HEK293 (cell line): ENCODE measurements at regions not wholly inside any gene's neighbourhood (a gene's known extent, or its start where the extent isn't known, plus 50 kb on each side); places are given as distances from the start of the nearest gene placed in this dataset.

Source experiments
- CTCF ChIA-PET: fragments of 350-600 bp; formaldehyde crosslinking; extraction: SDS; loops from one replicate; lab custom pipeline; 2021; ENCODE audit warnings: antibody characterized with exemption; lab: Yijun Ruan, JAX
- POLR2A ChIA-PET: fragments of 300-600 bp; formaldehyde crosslinking; extraction: SDS; loops from one replicate; lab custom pipeline; 2020; ENCODE audit warnings: antibody characterized with exemption, inconsistent platforms; lab: Yijun Ruan, JAX
- H3K27ac ChIP-seq: fragments of 200-500 bp; sonication (Bioruptor generic); 2 replicates; pipeline ENCODE4 v1.5.1; 2014; ENCODE audit warnings: low read depth, low read length, control low read depth, inconsistent platforms; ENCODE audit errors: extremely low read depth
- H3K36me3 ChIP-seq, 2 experiments: fragments of 200-500 bp in 1 of 2; sonication (Bioruptor generic) in 1 of 2; 1 replicate in 1 of 2; 2 replicates in 1 of 2; pipeline ENCODE4 v1.5.1; 2014 to 2017; ENCODE audit warnings: inconsistent platforms in 2 of 2, low read length in 2 of 2; ENCODE audit not compliant: control insufficient read depth in 2 of 2, insufficient read depth in 1 of 2
- H3K4me1 ChIP-seq: fragments of 200-500 bp; sonication (Bioruptor generic); 2 replicates; pipeline ENCODE4 v1.5.1; 2014; ENCODE audit warnings: mild to moderate bottlenecking, low read length, inconsistent platforms; ENCODE audit not compliant: control insufficient read depth, insufficient read depth
- H3K4me3 ChIP-seq: 2 replicates; pipeline ENCODE4 v1.5.1; 2011; ENCODE audit warnings: low read depth, mild to moderate bottlenecking, control low read depth, low read length, moderate library complexity
- H3K9me3 ChIP-seq: fragments of 200-500 bp; sonication (Bioruptor generic); 2 replicates; pipeline ENCODE4 v1.5.1; 2014; ENCODE audit warnings: low read depth, low read length, inconsistent platforms; ENCODE audit not compliant: control insufficient read depth, insufficient read depth
- FEZF1 ChIP-seq: fragments of 450-650 bp; formaldehyde crosslinking; IDR thresholded peaks from 2 replicates; pipeline ENCODE4 v1.5.1; 2016; ENCODE audit warnings: missing biosample characterization, missing genetic modification characterization
- MZF1 ChIP-seq: fragments of 450-650 bp; formaldehyde crosslinking; IDR thresholded peaks from 2 replicates; pipeline ENCODE4 v1.5.1; 2017; ENCODE audit warnings: missing biosample characterization, missing genetic modification characterization, borderline replicate concordance
- OSR2 ChIP-seq: fragments of 450-650 bp; formaldehyde crosslinking; IDR thresholded peaks from 2 replicates; pipeline ENCODE4 v1.5.1; 2016; ENCODE audit warnings: missing biosample characterization, missing genetic modification characterization
- SP7 ChIP-seq: fragments of 450-650 bp; formaldehyde crosslinking; IDR thresholded peaks from 2 replicates; pipeline ENCODE4 v1.5.1; 2016; ENCODE audit warnings: missing biosample characterization, missing genetic modification characterization
- WT1 ChIP-seq: fragments of 450-650 bp; formaldehyde crosslinking; IDR thresholded peaks from 2 replicates; pipeline ENCODE4 v1.5.1; 2016; ENCODE audit warnings: missing biosample characterization, missing genetic modification characterization
- ZNF112 ChIP-seq: fragments of 450-650 bp; formaldehyde crosslinking; IDR thresholded peaks from 2 replicates; pipeline ENCODE4 v1.5.0; 2017; ENCODE audit warnings: missing biosample characterization, missing genetic modification characterization
- ZNF114 ChIP-seq: fragments of 450-650 bp; formaldehyde crosslinking; IDR thresholded peaks from 2 replicates; pipeline ENCODE4 v1.5.0; 2017; ENCODE audit warnings: missing biosample characterization, missing genetic modification characterization
- ZNF132 ChIP-seq: fragments of 450-650 bp; formaldehyde crosslinking; IDR thresholded peaks from 2 replicates; pipeline ENCODE4 v1.5.1; 2017; ENCODE audit warnings: missing biosample characterization, missing genetic modification characterization, borderline replicate concordance
- ZNF138 ChIP-seq: fragments of 450-650 bp; formaldehyde crosslinking; IDR thresholded peaks from 2 replicates; pipeline ENCODE4 v1.5.1; 2016; ENCODE audit warnings: missing biosample characterization, missing genetic modification characterization, borderline replicate concordance
- ZNF16 ChIP-seq: fragments of 450-650 bp; formaldehyde crosslinking; IDR thresholded peaks from 2 replicates; pipeline ENCODE4 v1.5.1; 2016; ENCODE audit warnings: low read depth, missing biosample characterization, missing genetic modification characterization
- ZNF175 ChIP-seq: fragments of 450-650 bp; formaldehyde crosslinking; IDR thresholded peaks from 2 replicates; pipeline ENCODE4 v1.5.1; 2016; ENCODE audit warnings: missing biosample characterization, missing genetic modification characterization
- ZNF18 ChIP-seq: fragments of 450-650 bp; formaldehyde crosslinking; IDR thresholded peaks from 2 replicates; pipeline ENCODE4 v1.5.1; 2016; ENCODE audit warnings: missing biosample characterization, missing genetic modification characterization
- ZNF184 ChIP-seq: fragments of 450-650 bp; IDR thresholded peaks from 2 replicates; pipeline ENCODE4 v1.5.1; 2018; ENCODE audit warnings: missing biosample characterization, mild to moderate bottlenecking, missing genetic modification characterization
- ZNF23 ChIP-seq: fragments of 450-650 bp; formaldehyde crosslinking; IDR thresholded peaks from 2 replicates; pipeline ENCODE4 v1.5.1; 2016; ENCODE audit warnings: missing biosample characterization, missing genetic modification characterization, borderline replicate concordance
- ZNF266 ChIP-seq: fragments of 450-650 bp; formaldehyde crosslinking; IDR thresholded peaks from 2 replicates; pipeline ENCODE4 v1.5.1; 2016; ENCODE audit warnings: missing biosample characterization, missing genetic modification characterization, low read depth
- ZNF341 ChIP-seq: fragments of 450-650 bp; formaldehyde crosslinking; IDR thresholded peaks from 2 replicates; pipeline ENCODE4; 2016; ENCODE audit warnings: low read depth, missing biosample characterization, missing genetic modification characterization
- ZNF366 ChIP-seq: fragments of 450-650 bp; formaldehyde crosslinking; conservative IDR thresholded peaks from 2 replicates; pipeline ENCODE4 v1.5.1; 2016; ENCODE audit warnings: missing biosample characterization, missing genetic modification characterization
- ZNF423 ChIP-seq: fragments of 450-650 bp; formaldehyde crosslinking; IDR thresholded peaks from 2 replicates; pipeline ENCODE4 v1.5.1; 2016; ENCODE audit warnings: missing biosample characterization, missing genetic modification characterization
- ZNF473 ChIP-seq: fragments of 450-650 bp; formaldehyde crosslinking; IDR thresholded peaks from 2 replicates; pipeline ENCODE4 v1.5.1; 2017; ENCODE audit warnings: missing biosample characterization, missing genetic modification characterization
- ZNF548 ChIP-seq: fragments of 450-650 bp; formaldehyde crosslinking; IDR thresholded peaks from 2 replicates; pipeline ENCODE4 v1.5.1; 2016; ENCODE audit warnings: missing biosample characterization, missing genetic modification characterization
- ZNF571 ChIP-seq: fragments of 450-650 bp; formaldehyde crosslinking; IDR thresholded peaks from 2 replicates; pipeline ENCODE4 v1.5.0; 2017; ENCODE audit warnings: missing biosample characterization, missing genetic modification characterization
- ZNF623 ChIP-seq: fragments of 450-650 bp; formaldehyde crosslinking; IDR thresholded peaks from 2 replicates; pipeline ENCODE4 v1.5.1; 2016; ENCODE audit warnings: missing biosample characterization, missing genetic modification characterization
- ZNF639 ChIP-seq: fragments of 450-650 bp; formaldehyde crosslinking; IDR thresholded peaks from 2 replicates; pipeline ENCODE4 v1.5.1; 2016; ENCODE audit warnings: missing biosample characterization, missing genetic modification characterization
- ZNF692 ChIP-seq: fragments of 450-650 bp; formaldehyde crosslinking; IDR thresholded peaks from 2 replicates; pipeline ENCODE4 v1.5.1; 2016; ENCODE audit warnings: missing biosample characterization, missing genetic modification characterization
- ZNF777 ChIP-seq: fragments of 450-650 bp; formaldehyde crosslinking; IDR thresholded peaks from 2 replicates; pipeline ENCODE4 v1.5.1; 2017; ENCODE audit warnings: missing biosample characterization, missing genetic modification characterization, borderline replicate concordance

- Histone ChIP-seq H3K4me1 (no peaks in the 10 kb centered on the region), H3K4me3 (no peak overlapping the region), H3K36me3 (no peaks in the 10 kb centered on the region)
- ChIA-PET CTCF (interaction anchor here (0.6 kb wide), 2 partner anchors 214 to 379 kb away, joined by 3 read pairs; no protein-coding TSS in a partner anchor), POLR2A (no interaction called here)
- TF ChIP-seq ZNF175 (tag by site-specific recombination) (no peak), ZNF548 (no peak), ZNF366 (tag by site-specific recombination) (peak; percentile 35; the same call in 1 of the 2 replicates), ZNF692 (tag by site-specific recombination) (no peak), ZNF18 (tag by site-specific recombination) (no peak), ZNF112 (tag by site-specific recombination) (no peak)
- TF ChIP-seq, all 188 proteins: peak for 1
- H3K27ac ChIP-seq = no peak overlapping the region
- no peaks in the 10 kb centered on the region for H3K9me3 ChIP-seq
Measured at GRCh38 chr15:96029172-96029571, 301.3 kb upstream of the NR2F2 start.

- Histone ChIP-seq H3K27ac (no peak overlapping the region), H3K36me3 (no peaks in the 10 kb centered on the region), H3K4me3 (no peak overlapping the region), H3K4me1 (no peaks in the 10 kb centered on the region), H3K9me3 (no peaks in the 10 kb centered on the region)
- TF ChIP-seq OSR2 (tag by site-specific recombination) (no peak), SP7 (no peak), ZNF777 (no peak), ZNF132 (tag by site-specific recombination) (no peak), ZNF114 (tag by site-specific recombination) (no peak), ZNF138 (tag by site-specific recombination) (no peak)
- POLR2A ChIA-PET = no interaction called here
- CTCF ChIA-PET = interaction anchor here (0.6 to 0.7 kb wide), 2 partner anchors 24 to 120 kb away, joined by 3 read pairs; no protein-coding TSS in a partner anchor
Measured at GRCh38 chr15:96031426-96032110, 298.9 kb upstream of the NR2F2 start.

- Histone ChIP-seq H3K4me1 (no peaks in the 10 kb centered on the region; the same call in 1 of the 2 replicates), H3K27ac (no peak overlapping the region), H3K36me3 (no peaks in the 10 kb centered on the region), H3K9me3 (no peaks in the 10 kb centered on the region), H3K4me3 (no peak overlapping the region)
- ChIA-PET POLR2A (no interaction called here), CTCF (no interaction called here)
- TF ChIP-seq ZNF639 (tag by site-specific recombination) (no peak), ZNF184 (tag by site-specific recombination) (no peak), OSR2 (tag by site-specific recombination) (no peak), ZNF623 (tag by site-specific recombination) (no peak), ZNF16 (tag by site-specific recombination) (no peak), ZNF423 (no peak), ZNF266 (tag by site-specific recombination) (no peak), FEZF1 (tag by site-specific recombination) (no peak), ZNF112 (tag by site-specific recombination) (no peak), ZNF23 (tag by site-specific recombination) (no peak), WT1 (tag by site-specific recombination) (no peak), ZNF571 (tag by site-specific recombination) (no peak), ZNF473 (tag by site-specific recombination) (no peak), MZF1 (no peak), ZNF341 (no peak)
Measured at GRCh38 chr15:96035091-96035490, 295.4 kb upstream of the NR2F2 start.
